ENCODE measurements at regions not wholly inside any gene's neighbourhood (a gene's known extent, or its start where the extent isn't known, plus 50 kb on each side); places are given as distances from the start of the nearest gene placed in this dataset.

- Histone ChIP-seq H3K4me3 (no peak overlapping the region), H3K9me3 (no peaks in the 10 kb centered on the region), H3K27ac (no peak overlapping the region), H3K4me1 (no peaks in the 10 kb centered on the region), H3K36me3 (no peaks in the 10 kb centered on the region), H3K27me3 (peaks cover 0 to 9% (median 0%) of the 10 kb centered on the region in 3 donors)
- DNase-seq, result no peak
- in situ Hi-C loops (cut with MboI; ENCODE audit: low sequenced_read_pairs in 4 of 4), result no loop called here
- no peak for ATAC-seq
- intact Hi-C loops (cut with DNase I; ENCODE audit: low total_unique reads), result no loop called here
- TF ChIP-seq CTCF (IDR thresholded peaks at IDR 0.05 in 4 of 5, conservative IDR thresholded peaks at IDR 0.05 in 1 of 5) (no peak), POLR2A (IDR thresholded peaks at IDR 0.05) (no peak)
Observed at GRCh38 chr19:29275266-29275665, 62.3 kb upstream of the UQCRFS1 start.

GRCh38 chr19:29277102-29277501, 64.2 kb upstream of the UQCRFS1 start:
- Histone ChIP-seq H3K27me3 (peaks cover 0 to 9% (median 0%) of the 10 kb centered on the region in 3 donors), H3K9me3 (no peaks in the 10 kb centered on the region), H3K4me1 (no peaks in the 10 kb centered on the region), H3K36me3 (no peaks in the 10 kb centered on the region), H3K4me3 (no peak overlapping the region), H3K27ac (no peak overlapping the region)
- DNase-seq (no peak), ATAC-seq (no peak)
- intact Hi-C loops (cut with DNase I; ENCODE audit: low total_unique reads), result no loop called here
- in situ Hi-C loops (cut with MboI; ENCODE audit: low sequenced_read_pairs in 4 of 4), result no loop called here
- TF ChIP-seq CTCF (IDR thresholded peaks at IDR 0.05 in 4 of 5, conservative IDR thresholded peaks at IDR 0.05 in 1 of 5) (no peak), POLR2A (IDR thresholded peaks at IDR 0.05) (no peak)

- Histone ChIP-seq H3K27ac (no peak overlapping the region), H3K27me3 (peaks cover 0 to 9% (median 4%) of the 10 kb centered on the region in 3 donors), H3K4me1 (no peaks in the 10 kb centered on the region), H3K36me3 (no peaks in the 10 kb centered on the region), H3K9me3 (no peaks in the 10 kb centered on the region), H3K4me3 (no peak overlapping the region)
- in situ Hi-C loops (cut with MboI; ENCODE audit: low sequenced_read_pairs in 4 of 4) (no loop called here), intact Hi-C loops (cut with DNase I; ENCODE audit: low total_unique reads) (no loop called here)
- DNase-seq (no peak), ATAC-seq (no peak)
- TF ChIP-seq POLR2A (IDR thresholded peaks at IDR 0.05) (no peak), CTCF (IDR thresholded peaks at IDR 0.05 in 4 of 5, conservative IDR thresholded peaks at IDR 0.05 in 1 of 5) (no peak)
Observed at GRCh38 chr19:29278716-29279115, 65.8 kb upstream of the UQCRFS1 start.

- Histone ChIP-seq H3K4me1 (no peaks in the 10 kb centered on the region), H3K36me3 (no peaks in the 10 kb centered on the region), H3K27me3 (peaks cover 0 to 6% (median 3%) of the 10 kb centered on the region in 3 donors), H3K9me3 (no peaks in the 10 kb centered on the region), H3K4me3 (no peak overlapping the region), H3K27ac (no peak overlapping the region)
- intact Hi-C loops (cut with DNase I; ENCODE audit: low total_unique reads) (no loop called here), in situ Hi-C loops (cut with MboI; ENCODE audit: low sequenced_read_pairs in 4 of 4) (no loop called here)
- ATAC-seq, result no peak
- no peak for DNase-seq
- TF ChIP-seq CTCF (IDR thresholded peaks at IDR 0.05 in 4 of 5, conservative IDR thresholded peaks at IDR 0.05 in 1 of 5) (no peak), POLR2A (IDR thresholded peaks at IDR 0.05) (no peak)
Observed at GRCh38 chr19:29283366-29283765, 70.4 kb upstream of the UQCRFS1 start.

GRCh38 chr19:29285187-29285687, 72.3 kb upstream of the UQCRFS1 start:
- Histone ChIP-seq H3K4me1 (no peaks in the 10 kb centered on the region), H3K9me3 (no peaks in the 10 kb centered on the region), H3K27ac (no peak overlapping the region), H3K4me3 (no peak overlapping the region), H3K27me3 (peaks cover 0 to 6% (median 3%) of the 10 kb centered on the region in 3 donors), H3K36me3 (no peaks in the 10 kb centered on the region)
- intact Hi-C loops (cut with DNase I; ENCODE audit: low total_unique reads) (no loop called here), in situ Hi-C loops (cut with MboI; ENCODE audit: low sequenced_read_pairs in 4 of 4) (no loop called here)
- no peak for TF ChIP-seq POLR2A (IDR thresholded peaks at IDR 0.05)
- no peak for TF ChIP-seq CTCF (IDR thresholded peaks at IDR 0.05 in 4 of 5, conservative IDR thresholded peaks at IDR 0.05 in 1 of 5)
- ATAC-seq (no peak), DNase-seq (no peak)

Measured in gastrocnemius medialis (tissue), 4 donors.